ENCODE measurements at regions not wholly inside any gene's neighbourhood (a gene's known extent, or its start where the extent isn't known, plus 50 kb on each side); places are given as distances from the start of the nearest gene placed in this dataset.
"Not testable (repeated sequence)": the region's sequence is repeated elsewhere in the genome, so short reads cannot be mapped to it uniquely, and the experiment has no call there.

GRCh38 chr14:106006043-106006442 lies 479.7 kb downstream of the TMEM121 start:
- H3K4me1 ChIP-seq (replicated peaks in 1 of 2); H3K4me3 ChIP-seq; DNase-seq; intact Hi-C loops (cut with DNase I); H3K36me3 ChIP-seq (replicated peaks in 1 of 2); H3K27ac ChIP-seq; H3K27me3 ChIP-seq; H3K9me3 ChIP-seq (replicated peaks in 1 of 3): not testable (repeated sequence)
- peak in 4 of 6 experiments; percentile 21 to 45 (median 34) for TF ChIP-seq CTCF (IDR thresholded peaks at IDR 0.05)
- WGBS, 4 donors, result 25 to 46% (median 41%) methylated on average over 2 to 8 of the region's 8 CpGs

DNA sequence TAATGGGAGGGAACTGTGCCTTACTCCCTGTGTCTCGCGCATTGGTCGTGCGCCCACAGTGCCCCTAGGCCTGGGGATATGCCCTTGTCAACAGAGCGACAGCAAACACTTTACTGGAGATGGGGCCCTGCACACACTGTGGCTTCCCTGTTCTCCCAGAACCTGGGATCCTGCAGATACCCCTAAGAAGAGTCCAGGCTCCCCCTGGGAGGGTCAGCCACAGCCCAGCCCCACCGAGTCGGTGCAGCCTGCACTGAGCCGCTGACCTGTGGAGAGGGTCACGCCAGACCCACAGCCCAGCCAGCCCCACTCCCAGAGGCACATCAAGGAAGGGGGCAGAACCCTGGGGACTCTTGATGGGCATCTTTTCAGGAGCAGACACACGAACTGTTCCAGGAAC lies 480.3 kb downstream of the TMEM121 start:
- intact Hi-C loops (cut with DNase I), result not testable (repeated sequence)

GRCh38 chr14:106010783-106011182 lies 484.4 kb downstream of the TMEM121 start:
- Histone ChIP-seq H3K27me3 (peaks cover 5% of the 10 kb centered on the region), H3K4me3 (no peak overlapping the region), H3K36me3 (replicated peaks in 1 of 2) (no peaks in the 10 kb centered on the region), H3K4me1 (replicated peaks in 1 of 2) (no peaks in the 10 kb centered on the region), H3K9me3 (replicated peaks in 1 of 3) (no peaks in the 10 kb centered on the region), H3K27ac (no peak overlapping the region)
- intact Hi-C loops (cut with DNase I), result loop anchor here in 1 of 2 donors (10.0 kb wide), 1 partner anchor 336 kb away; no protein-coding TSS in a partner anchor
- WGBS, 4 donors, result 47 to 62% (median 50%) methylated on average over 4 of the region's 4 CpGs
- no peak for TF ChIP-seq CTCF (IDR thresholded peaks at IDR 0.05)
- no peak for TF ChIP-seq POLR2A (IDR thresholded peaks at IDR 0.05)
- DNase-seq, result no peak

More for the DNA sequence above, 480.3 kb downstream of the TMEM121 start:
- H3K27ac ChIP-seq; H3K36me3 ChIP-seq (replicated peaks in 1 of 2); DNase-seq; H3K27me3 ChIP-seq; H3K4me3 ChIP-seq; H3K9me3 ChIP-seq (replicated peaks in 1 of 3); H3K4me1 ChIP-seq (replicated peaks in 1 of 2): not testable (repeated sequence)
- 73 to 90% (median 83%) methylated on average over 7 to 10 of the region's 10 CpGs; no CpG with 5 or more reads in 1 of the 4 donors for WGBS, 4 donors

- intact Hi-C loops (cut with DNase I), result loop anchor here in 1 of 2 donors (10.0 kb wide), 1 partner anchor 337 kb away; no protein-coding TSS in a partner anchor
- WGBS, 4 donors, result 15 to 50% (median 36%) methylated on average over 6 to 22 of the region's 22 CpGs
- peak in 3 of 6 experiments; percentile 25 to 64 (median 59) for TF ChIP-seq CTCF (IDR thresholded peaks at IDR 0.05)
- H3K4me1 ChIP-seq (replicated peaks in 1 of 2); H3K4me3 ChIP-seq; H3K36me3 ChIP-seq (replicated peaks in 1 of 2); H3K27me3 ChIP-seq; H3K9me3 ChIP-seq (replicated peaks in 1 of 3); H3K27ac ChIP-seq: not testable (repeated sequence)
- DNase-seq, result peak in 5 of 7 donors; percentile 26 to 64 (median 59)
These were observed 485.4 kb downstream of the TMEM121 start for GRCh38 chr14:106011631-106012360.

DNA sequence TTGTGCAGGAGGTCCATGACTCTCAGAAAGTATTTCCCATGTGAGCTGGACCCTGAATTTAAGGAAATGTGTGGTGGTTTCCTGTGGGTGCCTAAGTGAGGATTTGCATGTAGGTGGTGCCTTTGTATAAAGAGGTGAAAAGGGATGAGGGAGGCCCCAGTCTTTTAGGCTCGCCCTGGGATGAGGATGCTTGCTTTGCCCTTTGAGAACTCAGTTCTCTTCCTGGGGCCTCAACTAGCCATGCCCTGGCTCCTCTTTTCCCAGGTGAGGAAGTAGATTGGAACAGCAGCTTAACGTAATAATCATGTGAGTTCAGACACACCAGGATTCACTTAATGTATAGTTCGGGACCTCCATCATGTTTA lies 486.0 kb downstream of the TMEM121 start:
- not testable (repeated sequence) for H3K36me3 ChIP-seq (replicated peaks in 1 of 2); DNase-seq; H3K9me3 ChIP-seq (replicated peaks in 1 of 3); H3K27ac ChIP-seq; H3K4me3 ChIP-seq; H3K4me1 ChIP-seq (replicated peaks in 1 of 2); H3K27me3 ChIP-seq
- intact Hi-C loops (cut with DNase I), result loop anchor here in 1 of 2 donors (10.0 kb wide), 1 partner anchor 338 kb away; no protein-coding TSS in a partner anchor
- 55 to 72% (median 66%) methylated on average over 3 of the region's 3 CpGs for whole genome bisulfite sequencing, 4 donors
